HepG2 (cell line): ENCODE measurements at regions not wholly inside any gene's neighbourhood (a gene's known extent, or its start where the extent isn't known, plus 50 kb on each side); places are given as distances from the start of the nearest gene placed in this dataset.

Source experiments
- ATAC-seq: fragments of 200-7000 bp; cut with Tn5 transposase; 3 replicates; pipeline ENCODE4 v1.9.1; 2020; ENCODE audit warnings: mild to moderate bottlenecking, moderate library complexity
- BruUV-seq: library from RNA; stranded (reverse); fragments of 400-500 nt; replicated peaks from 2 replicates; lab custom pipeline; 2021; lab: Mats Ljungman, UMichigan
- CTCF ChIA-PET: fragments of 300-600 bp; formaldehyde crosslinking; extraction: SDS; loops from one replicate; lab custom pipeline; 2021; ENCODE audit warnings: low total read pairs, inconsistent platforms, low intra/inter-chr PET ratio; lab: Yijun Ruan, JAX
- POLR2A ChIA-PET: fragments of 350-600 bp; sonication (Branson Sonifier 250); formaldehyde crosslinking; loops from one replicate; lab custom pipeline; 2020; ENCODE audit warnings: antibody characterized with exemption, inconsistent platforms; lab: Yijun Ruan, JAX
- DNase-seq: peaks from one replicate; pipeline ENCODE4 v3.0.0-alpha.2; 2015; ENCODE audit warnings: low spot score
- FAIRE-seq: peaks from 3 replicates; lab custom pipeline; 2011; peaks lifted over from hg19 to GRCh38; lab: Jason Lieb, UNC
- H2AFZ ChIP-seq: one replicate; pipeline ENCODE4 v1.6.1; 2011; ENCODE audit warnings: low read length, inconsistent platforms
- H3K27ac ChIP-seq: fragments of 300-600 bp; 3 replicates; pipeline ENCODE4 v1.8.0; 2011; ENCODE audit warnings: mixed run types, mild to moderate bottlenecking, mixed read lengths, low read length, inconsistent platforms; ENCODE audit not compliant: insufficient read depth; ENCODE audit errors: extremely low read length
- H3K27me3 ChIP-seq, 2 experiments: fragments of 200-600 bp in 1 of 2; 2 replicates in 1 of 2; 3 replicates in 1 of 2; pipeline versions ENCODE4 v1.6.0 to v1.8.0; 2011; ENCODE audit warnings: low read length in 2 of 2, mild to moderate bottlenecking in 2 of 2, moderate library complexity in 2 of 2, inconsistent platforms in 1 of 2; ENCODE audit not compliant: insufficient read depth in 2 of 2, control insufficient read depth in 1 of 2
- H3K36me3 ChIP-seq, 2 experiments: fragments of 200-600 bp in 1 of 2; replicated peaks in 1 of 2; 2 replicates in 1 of 2; 3 replicates in 1 of 2; pipeline versions ENCODE4 v1.5.1 to v1.8.0; 2011; ENCODE audit warnings: low read length in 2 of 2, inconsistent platforms in 1 of 2; ENCODE audit not compliant: insufficient read depth in 2 of 2, control insufficient read depth in 1 of 2
- H3K4me1 ChIP-seq: 2 replicates; pipeline ENCODE4 v1.5.1; 2012; ENCODE audit warnings: low read length, inconsistent platforms; ENCODE audit not compliant: insufficient read depth
- H3K4me2 ChIP-seq: 2 replicates; pipeline ENCODE4 v1.6.0; 2011; ENCODE audit warnings: low read depth, low read length, inconsistent platforms
- H3K4me3 ChIP-seq, 3 experiments: fragments of 200-600 bp in 1 of 3; sonication (generic), shearing (Covaris generic) in 1 of 3; replicated peaks in 1 of 3; 2 replicates each; pipeline ENCODE4 v1.5.1; 2011 to 2016; ENCODE audit warnings: low read length in 3 of 3, inconsistent platforms in 2 of 3, low read depth in 2 of 3, mild to moderate bottlenecking in 2 of 3, control low read depth in 1 of 3, mixed read lengths in 1 of 3; ENCODE audit not compliant: insufficient read depth in 1 of 3
- H3K79me2 ChIP-seq: one replicate; pipeline ENCODE4 v1.6.1; 2011; ENCODE audit warnings: low read length, inconsistent platforms; ENCODE audit not compliant: insufficient read depth
- H3K9ac ChIP-seq: 2 replicates; pipeline ENCODE4 v1.6.0; 2011; ENCODE audit warnings: mild to moderate bottlenecking, low read depth, low read length, inconsistent platforms; ENCODE audit not compliant: insufficient read depth
- H3K9me3 ChIP-seq: 2 replicates; pipeline ENCODE4 v1.5.1; 2012; ENCODE audit warnings: mild to moderate bottlenecking, low read length
- H4K20me1 ChIP-seq: 2 replicates; pipeline ENCODE4 v1.6.0; 2011; ENCODE audit warnings: inconsistent platforms, mild to moderate bottlenecking, low read length, moderate library complexity; ENCODE audit not compliant: insufficient read depth
- KAT7 ChIP-seq: IDR thresholded peaks from 2 replicates; pipeline ENCODE4 v1.6.1; 2018; ENCODE audit warnings: borderline replicate concordance, missing compliant biosample characterization
- SRSF9 ChIP-seq: fragments of 200-400 bp; formaldehyde crosslinking; IDR thresholded peaks from 2 replicates; pipeline ENCODE4 v1.6.1; 2018; ENCODE audit warnings: borderline replicate concordance, mild to moderate bottlenecking, low read depth, low read length; ENCODE audit not compliant: insufficient read depth, poor library complexity, severe bottlenecking
- SRY ChIP-seq: sonication (generic); formaldehyde crosslinking; IDR thresholded peaks from 2 replicates; pipeline ENCODE4 v1.8.0; 2022; ENCODE audit warnings: mild to moderate bottlenecking, missing genetic modification reagents
- ZBTB49 ChIP-seq: sonication (generic); formaldehyde crosslinking; IDR thresholded peaks from 2 replicates; pipeline ENCODE4 v1.4.0; 2020; ENCODE audit warnings: missing genetic modification reagents, borderline replicate concordance
- ZNF160 ChIP-seq: sonication (generic); formaldehyde crosslinking; IDR thresholded peaks from 2 replicates; pipeline ENCODE4 v1.8.0; 2022; ENCODE audit warnings: mild to moderate bottlenecking, inconsistent platforms, missing genetic modification reagents
- ZNF205 ChIP-seq: IDR thresholded peaks from 2 replicates; pipeline ENCODE4 v1.6.1; 2018; ENCODE audit warnings: missing biosample characterization, missing genetic modification reagents
- ZNF274 ChIP-seq: sonication (generic); formaldehyde crosslinking; IDR thresholded peaks from 2 replicates; pipeline ENCODE4 v1.5.1; 2020; ENCODE audit warnings: mild to moderate bottlenecking, missing genetic modification reagents
- ZNF800 ChIP-seq: sonication (generic); formaldehyde crosslinking; IDR thresholded peaks from 2 replicates; pipeline ENCODE4 v1.4.0; 2020; ENCODE audit warnings: missing genetic modification reagents
- WGBS: methylation state at CpG from one replicate; pipeline ENCODE4 v1.1.6; 2017; ENCODE audit warnings: low lambda C conversion rate; 5-methylcytosine and 5-hydroxymethylcytosine counted together
- in situ Hi-C: cut with HindIII; loops from 2 replicates; pipeline ENCODE4 v1.10.0; 2017; ENCODE audit warnings: low pct_unique_long_range_greater_than_20kb; ENCODE audit not compliant: extremely low pct_ligation_motif_present
- intact Hi-C: fragments of 100-400 bp; cut with micrococcal nuclease; formaldehyde crosslinking; loops from one replicate; pipeline ENCODE4 v1.10.0; 2022; ENCODE audit not compliant: unreplicated experiment

GRCh38 chr11:107263844-107264563 is 193.6 kb downstream of the CWF19L2 start:
- Histone ChIP-seq H3K4me1 (no peaks in the 10 kb centered on the region), H3K4me2 (no peak overlapping the region), H2AFZ (no peak overlapping the region), H3K27ac (no peak overlapping the region), H3K9me3 (no peaks in the 10 kb centered on the region), H3K36me3 (no peaks in the 10 kb centered on the region), H3K27me3 (no peaks in the 10 kb centered on the region; a peak in 1 of 5 replicates), H3K9ac (no peak overlapping the region), H4K20me1 (no peaks in the 10 kb centered on the region), H3K4me3 (no peak overlapping the region), H3K79me2 (no peaks in the 10 kb centered on the region)
- ChIA-PET CTCF (no interaction called here), POLR2A (no interaction called here)
- intact Hi-C loops: no loop called here
- WGBS: 68% methylated on average over 2 of the region's 2 CpGs
- no peak for ATAC-seq
- TF ChIP-seq ZNF274 (CRISPR knock-in tag) (no peak), SRSF9 (no peak), ZNF800 (CRISPR knock-in tag) (no peak), KAT7 (CRISPR knock-in tag) (no peak), ZNF205 (CRISPR knock-in tag) (no peak), ZNF160 (CRISPR knock-in tag) (no peak), SRY (CRISPR knock-in tag) (no peak), ZBTB49 (CRISPR knock-in tag) (no peak)
- no TSS peak for BruUV-seq
- in situ Hi-C loops: no loop called here
- FAIRE-seq: no peak
- no peak for DNase-seq
